CD4-positive, alpha-beta T cell treated with Interferon alpha-2 for 1 hour (primary cell): ENCODE measurements at regions not wholly inside any gene's neighbourhood (a gene's known extent, or its start where the extent isn't known, plus 50 kb on each side); places are given as distances from the start of the nearest gene placed in this dataset.
A peak's percentile ranks its signal among the peaks of the same experiment; 100 is the strongest.
"Not testable (repeated sequence)": the region's sequence is repeated elsewhere in the genome, so short reads cannot be mapped to it uniquely, and the experiment has no call there.

Experiments used
- DNase-seq, 2 donors: peaks; one replicate each; pipeline ENCODE4 v3.0.0-alpha.2; 2020 to 2022

DNA sequence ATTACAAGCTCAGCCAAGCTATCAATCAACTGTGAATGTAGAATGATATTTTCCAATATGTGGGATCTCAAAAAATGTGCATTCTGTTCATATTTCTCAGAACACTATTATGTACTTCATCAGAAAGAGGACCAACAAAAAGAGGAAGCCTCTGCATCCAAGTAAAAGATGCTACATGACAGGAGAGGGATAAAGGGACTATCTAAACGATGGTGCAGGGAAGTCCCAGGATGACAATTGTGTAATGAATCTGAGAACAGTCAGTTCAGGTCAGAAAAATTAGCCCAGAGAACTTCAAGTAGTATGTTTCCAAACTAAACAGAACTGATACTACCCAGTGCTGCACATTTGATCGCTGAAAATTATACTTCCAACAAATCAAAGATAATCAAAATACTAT is 127.0 kb downstream of the ZNF330 start:
- DNase-seq: no peak

DNA sequence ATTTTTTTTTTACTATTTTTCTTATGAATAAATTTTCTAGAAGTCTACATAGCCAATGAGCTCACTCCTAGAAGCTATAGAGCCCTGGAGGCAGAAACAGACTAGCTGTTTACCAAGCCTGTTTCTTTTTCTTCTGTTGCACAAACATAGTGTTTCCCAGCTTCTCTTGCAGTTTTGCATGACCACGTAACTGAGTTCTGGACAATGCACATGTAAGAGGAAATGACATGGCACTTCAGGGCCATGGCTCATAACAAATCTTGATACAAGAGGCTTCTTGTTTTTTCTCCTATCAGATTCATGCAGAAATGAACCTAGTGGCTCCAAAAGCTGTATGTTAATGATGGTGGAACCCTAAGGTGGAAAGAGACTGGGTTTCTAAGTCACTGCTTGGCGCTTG is 127.4 kb downstream of the ZNF330 start:
- peak in 1 of 2 donors; percentile 41 for DNase-seq

DNA sequence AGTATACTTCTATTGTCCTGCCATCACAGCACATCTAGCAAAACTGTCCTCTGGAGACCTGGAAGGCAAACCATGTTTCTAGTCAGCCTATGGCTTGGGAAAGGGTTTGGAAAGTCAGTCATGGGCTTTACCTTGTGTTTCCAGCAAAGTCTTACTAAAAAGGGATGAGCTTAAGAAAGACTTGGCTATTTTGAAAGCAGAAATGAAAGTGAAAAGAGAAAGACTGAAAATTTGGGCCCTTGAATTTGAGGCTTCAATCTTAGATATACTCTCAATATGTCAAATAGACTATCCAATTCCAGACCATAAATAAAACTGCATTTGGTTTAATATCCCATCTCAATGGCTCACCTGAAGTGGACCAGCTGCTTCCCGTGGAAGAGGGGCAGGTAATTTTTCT is 127.9 kb downstream of the ZNF330 start:
- no peak for DNase-seq

DNA sequence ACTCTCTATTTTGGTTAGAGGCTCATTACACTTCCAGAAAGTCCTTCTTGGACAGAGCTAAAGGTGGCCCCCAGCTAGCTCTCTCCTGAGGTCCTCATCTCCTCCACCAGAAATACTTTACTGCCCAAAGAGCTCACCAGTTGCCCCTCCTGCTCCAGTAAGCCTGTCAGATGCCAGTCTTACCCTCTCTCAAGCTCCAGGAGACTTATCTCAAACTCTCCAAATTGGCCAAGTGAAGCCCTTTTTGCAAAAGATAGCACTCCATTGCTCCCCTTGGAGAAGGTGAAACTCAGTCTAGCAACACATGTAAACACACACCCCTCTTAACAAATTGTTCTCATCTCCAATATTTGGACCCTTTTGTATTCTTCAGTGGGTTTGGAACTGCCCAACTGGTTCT is 128.5 kb downstream of the ZNF330 start:
- DNase-seq: no peak

DNA sequence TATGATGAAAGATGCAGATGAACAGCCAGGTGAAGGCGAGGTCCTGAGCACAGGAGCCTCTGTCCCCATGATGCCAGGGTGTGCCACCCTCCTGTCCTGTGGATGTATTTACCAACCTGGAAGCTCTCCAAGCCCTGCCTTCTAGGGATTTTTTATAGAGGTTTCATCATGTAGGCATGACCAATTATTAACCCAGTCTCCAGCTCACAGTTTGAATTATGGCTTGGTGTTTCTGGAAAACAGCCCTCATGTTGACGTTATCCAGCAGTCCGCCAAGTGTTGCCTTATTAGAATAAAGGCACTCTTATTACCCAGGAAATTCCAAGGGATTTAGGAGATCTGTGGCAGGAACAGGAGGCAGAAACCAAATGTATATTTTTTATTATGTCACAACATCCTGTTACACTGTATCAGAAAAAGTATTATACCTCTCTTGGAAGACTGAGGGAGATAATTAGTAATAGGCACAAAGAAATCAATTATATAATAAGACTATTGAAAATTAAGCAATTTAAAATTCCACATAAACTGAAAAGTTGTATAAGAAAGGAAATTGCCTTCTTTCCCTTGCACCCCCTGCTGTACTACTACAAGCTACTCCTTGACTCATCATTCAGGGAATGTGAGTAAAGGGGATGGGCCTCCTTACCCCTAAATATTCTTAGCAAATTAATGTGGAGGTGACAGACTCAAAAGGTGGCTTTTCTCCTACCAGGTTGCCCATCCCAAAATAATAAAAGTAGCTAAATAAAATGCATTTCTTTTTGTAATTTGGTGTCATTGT is 129.6 kb downstream of the ZNF330 start:
- no peak for DNase-seq

DNA sequence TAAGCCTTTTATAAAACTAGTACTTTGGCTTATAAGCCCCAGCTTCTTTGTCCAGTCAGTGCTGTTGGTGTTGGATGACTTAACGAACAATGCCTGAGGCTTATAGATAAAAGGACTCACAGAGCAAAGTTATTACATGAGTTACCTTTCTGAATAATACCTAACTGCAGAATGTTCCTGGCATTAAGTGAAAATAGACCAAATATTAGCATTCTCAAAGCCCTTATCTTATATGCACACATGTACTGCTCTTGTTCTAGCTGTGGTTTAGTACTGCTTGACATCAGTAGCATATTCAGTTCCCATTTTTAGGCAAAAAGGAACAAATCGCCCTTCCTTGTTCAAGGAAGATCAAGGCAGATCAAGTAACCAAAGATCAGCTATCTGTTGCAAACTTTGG is 131.6 kb downstream of the ZNF330 start:
- no peak for DNase-seq

DNA sequence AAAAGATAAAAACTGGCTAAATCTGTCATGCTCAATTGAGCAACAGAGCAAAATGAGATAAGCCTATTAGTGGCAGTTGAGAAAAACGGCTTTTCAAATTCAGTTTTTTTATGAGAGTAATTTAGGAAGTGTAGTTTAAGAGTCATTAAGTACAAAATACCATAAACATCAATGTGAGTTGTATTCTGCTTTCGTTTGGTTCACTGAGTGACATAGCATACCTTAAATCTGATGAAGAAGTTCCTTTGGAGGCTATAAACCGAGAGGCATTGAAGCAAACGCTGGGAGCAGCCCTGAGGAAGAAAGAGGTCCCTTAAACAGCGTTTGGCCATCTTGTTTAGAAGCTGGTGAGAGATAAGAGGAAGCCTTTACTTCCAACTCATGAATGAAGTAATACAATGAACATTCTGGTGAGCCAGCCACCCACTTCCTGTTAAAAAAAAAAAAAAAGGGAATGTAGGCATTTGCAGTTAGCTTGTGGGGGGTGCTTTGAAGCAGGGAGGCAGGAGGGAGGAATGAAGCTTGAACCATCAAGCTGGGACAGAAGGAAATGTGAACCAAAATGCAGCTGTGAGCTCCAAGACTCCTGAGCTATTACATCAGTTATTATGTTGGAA is 132.3 kb downstream of the ZNF330 start:
- no peak for DNase-seq

DNA sequence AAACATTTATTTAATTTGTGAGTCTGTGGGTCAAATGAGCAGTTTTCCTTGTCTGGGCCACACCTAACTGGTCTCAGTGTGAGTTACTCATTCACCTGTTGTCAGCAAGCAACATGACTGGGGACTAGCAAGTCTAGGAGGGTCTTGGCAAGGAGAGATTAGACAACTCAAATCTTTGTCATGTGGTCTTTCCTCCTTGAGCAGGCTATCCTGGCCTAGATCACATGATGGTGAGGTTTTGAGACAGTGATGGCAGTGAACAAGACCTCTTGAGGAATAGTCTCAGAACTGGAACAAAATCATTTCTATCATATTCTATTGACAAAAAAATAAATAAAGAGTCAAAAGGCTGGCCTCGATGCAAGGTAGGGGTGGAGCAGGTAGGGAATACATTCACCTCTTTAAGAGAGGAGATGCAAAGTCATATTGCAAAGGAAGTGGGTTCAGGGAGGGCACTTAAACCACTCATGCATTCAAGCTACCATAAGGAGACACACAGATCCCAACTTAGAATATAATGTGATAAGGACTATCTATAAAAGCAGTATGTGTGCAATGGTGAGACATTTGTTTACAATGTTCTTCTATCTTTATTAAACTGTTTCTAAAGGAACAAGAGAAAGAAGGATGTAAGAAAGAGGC is 135.7 kb downstream of the ZNF330 start:
- no peak for DNase-seq

DNA sequence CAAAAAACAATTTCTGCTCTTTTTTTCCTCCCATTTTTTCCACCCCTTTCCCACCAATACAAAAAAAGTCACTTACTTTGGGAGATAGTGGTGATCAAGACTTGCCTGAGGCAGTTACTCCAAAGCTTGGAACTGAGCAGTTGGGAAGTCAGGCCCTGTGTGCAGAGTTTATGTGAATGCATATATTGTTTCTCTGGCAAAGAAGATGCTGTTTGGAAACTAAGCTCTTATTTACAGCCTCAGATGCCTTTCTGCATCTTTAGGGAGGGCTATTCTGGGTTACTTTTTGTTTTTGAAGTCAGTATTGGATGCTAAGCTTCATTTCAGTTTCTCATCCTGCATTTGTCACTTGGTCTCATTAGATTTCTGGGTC is 136.3 kb downstream of the ZNF330 start:
- DNase-seq: no peak

DNA sequence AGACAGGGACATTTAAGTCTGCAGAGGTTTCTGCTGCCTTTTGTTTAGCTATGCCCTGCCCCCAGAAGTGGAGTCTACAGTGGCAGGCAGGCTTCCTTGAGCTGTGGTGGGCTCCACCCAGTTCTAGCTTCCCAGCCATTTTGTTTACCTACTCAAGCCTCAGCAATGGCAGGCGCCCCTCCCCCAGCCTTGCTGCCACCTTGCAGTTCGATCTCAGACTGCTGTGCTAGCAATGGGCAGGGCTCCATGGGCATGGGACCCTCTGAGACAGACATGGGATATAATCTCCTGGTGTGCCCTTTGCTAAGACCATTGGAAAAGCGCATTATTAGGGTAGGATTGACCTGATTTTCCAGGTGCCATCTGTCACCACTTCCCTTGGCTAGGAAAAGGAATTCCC is 147.5 kb downstream of the ZNF330 start:
- not testable (repeated sequence) for DNase-seq

DNA sequence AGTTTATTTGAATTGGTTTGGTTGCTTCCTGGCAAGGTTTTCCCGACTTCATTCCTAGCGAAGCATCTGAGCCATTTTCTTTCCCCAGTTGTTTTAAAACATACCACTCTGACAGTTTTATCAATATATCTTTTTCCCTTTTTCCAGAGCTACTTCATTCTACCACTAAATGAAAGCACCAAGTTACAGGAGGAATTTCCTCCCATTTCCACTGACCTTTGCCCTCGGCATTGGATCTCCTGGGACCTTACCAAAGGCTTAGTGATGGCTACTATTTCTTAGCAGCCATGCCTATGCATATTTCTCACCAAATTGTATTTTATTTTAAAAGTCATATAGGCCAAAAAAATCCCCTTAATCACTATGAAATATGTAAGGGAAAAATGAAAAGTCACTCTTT is 150.5 kb downstream of the ZNF330 start:
- no peak for DNase-seq

DNA sequence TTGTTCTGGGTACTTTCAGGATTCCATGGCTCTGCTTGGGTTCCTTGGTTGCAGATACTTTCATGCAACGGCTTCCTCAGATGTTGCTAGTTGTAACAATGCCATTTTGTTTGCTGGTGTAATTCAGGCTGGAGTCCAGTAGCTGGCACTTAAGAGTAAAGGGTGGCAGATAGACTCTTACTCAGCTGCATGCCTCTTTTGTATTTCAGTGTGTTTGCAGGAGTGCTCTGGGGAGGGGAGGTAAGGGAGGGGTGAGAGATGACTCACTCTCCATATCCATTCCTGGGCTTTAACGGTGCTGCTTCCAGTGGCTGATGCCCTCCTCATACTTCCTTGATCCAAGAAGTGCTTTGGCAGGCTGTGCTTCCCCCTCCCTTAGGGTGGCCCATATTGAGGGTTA is 155.2 kb downstream of the ZNF330 start:
- DNase-seq: no peak

DNA sequence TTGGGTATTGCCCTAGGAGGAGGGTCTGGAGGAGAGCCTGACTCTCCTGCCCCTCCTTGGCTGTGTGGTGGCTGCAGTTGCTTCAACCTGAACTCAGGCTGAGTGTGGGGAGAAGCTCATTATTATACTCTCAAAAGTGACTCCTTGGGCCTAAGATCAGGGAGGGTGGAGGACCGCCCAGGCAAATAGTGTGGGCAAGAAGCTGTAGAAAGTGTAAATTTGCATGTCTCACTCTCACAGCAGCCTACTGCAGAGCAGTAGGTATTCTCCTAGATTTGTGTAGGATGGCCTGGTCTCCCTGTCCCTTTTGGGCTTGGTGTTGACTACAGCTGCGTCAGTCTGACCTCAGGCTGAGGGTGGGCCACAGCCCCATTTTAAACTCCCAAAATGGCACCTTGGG is 156.1 kb downstream of the ZNF330 start:
- no peak for DNase-seq

DNA sequence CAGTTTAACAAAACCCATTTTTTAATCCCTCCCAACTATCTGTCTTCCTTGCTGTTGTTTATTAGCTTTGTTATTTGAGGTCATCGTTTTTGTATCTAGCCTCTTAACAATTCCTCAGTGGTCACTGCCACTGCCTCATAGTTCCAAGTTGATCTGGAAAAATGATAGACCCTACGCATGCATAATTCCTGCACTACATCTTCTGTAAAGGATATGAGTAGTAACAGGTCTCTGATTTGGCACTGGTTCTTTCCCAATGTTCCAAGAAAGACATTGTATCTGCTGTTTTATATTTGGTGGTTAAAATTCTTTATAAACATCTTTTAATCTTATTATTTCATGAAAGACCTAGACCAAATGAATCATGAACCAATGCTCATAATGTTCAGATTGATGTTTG is 166.6 kb downstream of the ZNF330 start:
- no peak for DNase-seq

DNA sequence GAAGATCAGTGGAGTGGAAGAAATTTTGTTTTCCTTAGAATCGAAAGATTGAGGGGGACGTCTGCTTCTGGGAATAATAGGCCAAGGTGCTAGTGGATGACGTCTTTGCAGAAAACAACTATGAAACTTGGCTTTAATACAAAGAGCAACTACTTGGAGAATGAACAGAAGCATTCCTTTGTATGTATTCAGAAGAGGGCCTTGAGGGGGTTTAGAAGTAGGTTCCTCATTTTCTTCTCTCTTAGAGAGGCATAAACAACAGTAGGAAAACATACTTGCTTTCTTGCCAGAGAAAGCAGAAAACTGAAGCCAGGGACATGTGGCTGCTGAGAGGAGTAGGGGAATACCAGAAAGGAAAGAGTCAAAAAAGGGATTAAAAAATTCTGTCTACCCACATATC is 167.8 kb downstream of the ZNF330 start:
- no peak for DNase-seq

DNA sequence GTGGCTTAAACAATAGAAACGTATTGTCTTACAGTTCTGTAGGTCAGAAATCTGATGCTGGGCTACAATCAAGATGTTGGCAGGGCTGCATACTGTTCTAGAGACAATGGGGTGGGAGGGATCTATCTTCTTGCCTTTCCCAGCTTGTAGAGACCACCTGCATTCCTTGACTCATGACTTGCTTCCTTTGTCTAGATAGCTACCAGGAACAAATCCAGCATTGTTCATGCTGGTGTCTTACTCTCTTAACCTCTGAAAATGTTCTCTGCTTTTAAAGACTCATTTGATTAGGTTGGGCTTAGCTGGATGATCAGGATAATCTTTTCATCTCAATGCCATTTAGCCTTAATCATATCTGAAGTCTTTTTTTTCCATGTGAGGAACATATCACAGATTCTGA is 169.0 kb downstream of the ZNF330 start:
- no peak for DNase-seq

DNA sequence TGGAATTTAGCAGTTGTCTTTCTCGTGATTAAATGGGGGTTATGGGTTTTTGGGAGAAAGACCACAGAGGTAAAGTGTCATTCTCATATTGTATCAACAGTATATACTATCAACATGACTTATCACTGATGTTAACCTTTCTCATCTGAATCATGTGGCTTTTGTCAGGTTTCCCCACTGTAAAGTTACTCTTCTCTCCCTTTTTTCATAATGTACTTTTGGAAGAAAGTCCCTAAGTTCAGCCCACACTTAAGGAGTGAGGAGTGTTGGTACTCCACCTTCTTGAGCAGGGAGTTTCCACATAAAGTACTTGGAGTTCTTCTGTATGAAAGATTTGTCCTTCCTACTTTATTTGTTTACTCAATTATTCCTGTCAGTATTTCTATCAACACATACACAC is 169.9 kb downstream of the ZNF330 start:
- no peak for DNase-seq

DNA sequence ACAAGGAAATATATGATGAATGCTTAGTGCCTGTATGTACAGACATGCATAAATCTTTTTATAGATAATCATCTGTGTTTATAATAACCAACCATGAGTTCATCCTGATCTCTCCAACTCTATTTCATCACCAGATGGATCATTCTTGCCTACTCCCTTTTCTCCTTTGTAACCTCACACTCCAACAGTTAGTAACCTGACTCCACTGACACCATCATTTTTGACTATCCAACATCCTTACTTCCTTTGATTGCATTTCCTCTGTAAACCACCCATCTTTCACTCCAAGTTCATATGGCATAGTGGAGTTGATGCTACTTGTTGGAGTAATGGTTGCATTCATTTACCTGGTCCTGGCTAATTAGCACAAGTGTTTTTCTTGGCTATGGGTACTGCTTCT is 170.6 kb downstream of the ZNF330 start:
- no peak for DNase-seq

DNA sequence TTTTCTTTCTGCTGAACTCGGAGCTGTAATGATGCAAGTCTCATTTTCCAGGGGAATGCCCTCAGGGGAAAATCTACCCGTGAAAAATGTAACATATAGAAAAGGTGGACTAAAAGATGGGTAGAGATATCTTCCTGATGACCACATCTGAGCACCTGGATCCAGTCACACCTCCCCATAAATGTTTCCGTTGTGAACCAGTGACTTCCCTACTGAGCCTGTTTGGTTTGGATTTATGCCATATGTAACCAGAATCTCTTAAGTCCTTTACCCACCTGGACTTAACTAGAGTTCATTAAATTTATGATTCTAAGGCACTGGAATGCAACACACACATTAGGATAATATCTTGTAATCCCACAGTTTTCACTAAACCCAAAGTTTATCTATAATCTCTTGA is 171.1 kb downstream of the ZNF330 start:
- no peak for DNase-seq

DNA sequence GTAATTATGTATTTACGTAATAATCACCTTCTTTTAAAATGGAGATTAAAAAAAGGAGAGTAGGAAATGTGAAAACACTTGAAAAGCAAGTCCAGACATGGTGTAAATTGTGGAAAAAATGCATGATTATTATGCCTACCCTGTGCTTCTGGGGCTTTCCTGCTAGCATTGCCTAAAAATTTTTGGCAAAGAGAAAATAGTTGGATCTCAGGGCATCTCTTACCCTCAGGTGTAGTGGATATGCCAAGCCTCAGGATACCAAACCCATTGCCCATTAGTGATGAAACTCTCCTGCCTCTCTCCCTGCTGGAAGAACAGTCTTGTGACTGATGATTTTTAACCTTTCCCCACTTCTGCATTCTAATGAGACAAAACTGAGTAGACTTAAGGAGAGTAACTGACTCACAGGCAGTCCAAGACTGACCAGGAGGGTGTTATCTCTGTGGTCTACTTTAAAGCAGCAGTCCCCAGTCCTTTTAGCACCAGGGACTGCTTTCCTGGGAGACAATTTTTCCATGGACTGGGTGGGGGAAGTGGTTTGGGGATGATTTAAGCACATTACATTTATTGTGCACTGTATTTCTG is 174.6 kb downstream of the ZNF330 start:
- DNase-seq: no peak

DNA sequence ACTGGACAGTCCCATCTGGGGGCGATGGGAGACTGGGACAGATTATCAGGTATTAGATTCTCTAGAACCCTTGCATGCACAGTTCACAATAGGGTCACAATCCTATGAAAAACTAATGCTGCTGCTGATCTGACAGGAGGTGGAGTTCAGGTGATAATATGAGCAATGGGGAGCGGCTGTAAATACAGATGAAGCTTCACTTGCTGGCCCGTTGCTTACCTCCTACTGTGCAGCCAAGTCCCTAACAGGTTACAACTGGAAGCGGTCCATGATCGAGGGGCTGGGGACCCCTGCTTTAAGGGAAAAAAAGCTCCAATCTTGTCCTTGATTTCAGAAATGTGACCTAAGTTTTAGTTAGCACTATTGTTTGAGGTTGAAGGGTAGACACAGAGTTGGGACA is 175.2 kb downstream of the ZNF330 start:
- DNase-seq: no peak

DNA sequence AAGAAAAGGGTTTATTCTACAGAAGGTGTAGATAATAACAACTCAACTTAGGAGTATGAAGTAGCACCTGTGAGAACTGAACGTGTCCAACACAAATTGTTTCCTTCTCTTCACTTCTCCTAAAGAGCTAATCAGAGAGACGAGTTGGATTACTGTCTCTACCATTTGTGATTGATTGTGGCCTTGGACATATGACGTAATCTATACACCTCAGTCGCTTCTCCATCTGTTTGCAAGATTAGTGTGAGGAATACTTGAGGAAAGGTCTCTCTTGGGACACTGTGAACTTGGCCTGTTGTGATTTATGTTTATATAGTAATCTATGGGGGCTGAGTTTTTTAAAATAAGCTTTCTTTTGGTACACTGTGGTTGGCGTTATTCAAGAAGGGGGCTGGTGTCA is 182.0 kb downstream of the ZNF330 start:
- no peak for DNase-seq

DNA sequence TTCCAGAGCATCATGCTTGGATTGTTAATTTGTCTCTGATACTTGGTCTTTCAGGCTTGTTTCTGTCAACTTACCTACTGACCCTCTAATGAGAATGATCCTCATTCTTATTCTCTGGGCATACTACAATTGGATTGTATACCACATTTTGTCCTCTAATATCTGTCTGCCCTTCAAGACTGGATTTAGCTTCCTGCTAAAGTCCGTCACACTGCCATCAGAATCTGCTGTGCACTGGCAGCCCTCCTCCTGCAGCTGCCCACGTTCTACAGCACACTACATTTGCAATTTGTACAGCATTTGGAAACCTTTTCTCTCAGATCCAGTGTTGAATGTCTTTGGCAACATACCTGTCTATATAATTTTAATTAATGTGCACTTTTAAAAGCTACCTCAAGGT is 183.1 kb downstream of the ZNF330 start:
- DNase-seq: no peak

DNA sequence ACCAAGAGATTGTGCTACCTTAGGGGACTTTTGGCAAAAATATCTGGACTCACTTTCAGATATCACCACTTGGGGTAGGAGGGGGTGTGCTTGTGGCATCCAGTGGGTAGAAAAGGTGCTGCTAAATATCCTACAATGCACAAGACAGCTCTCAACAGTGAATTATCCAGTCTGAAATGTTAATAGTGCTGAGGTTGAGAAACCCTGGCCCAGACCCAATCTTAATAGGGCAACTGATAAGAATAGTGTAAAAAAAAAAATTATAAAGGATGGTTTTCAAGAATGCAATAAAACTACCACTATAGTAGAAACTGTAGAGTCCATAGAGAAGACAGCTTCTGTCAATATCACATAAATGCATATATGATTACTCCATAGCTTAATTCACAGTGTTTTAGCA is 185.5 kb downstream of the ZNF330 start:
- no peak for DNase-seq
